ENCODE measurements at regions not wholly inside any gene's neighbourhood (a gene's known extent, or its start where the extent isn't known, plus 50 kb on each side); places are given as distances from the start of the nearest gene placed in this dataset.

DNA sequence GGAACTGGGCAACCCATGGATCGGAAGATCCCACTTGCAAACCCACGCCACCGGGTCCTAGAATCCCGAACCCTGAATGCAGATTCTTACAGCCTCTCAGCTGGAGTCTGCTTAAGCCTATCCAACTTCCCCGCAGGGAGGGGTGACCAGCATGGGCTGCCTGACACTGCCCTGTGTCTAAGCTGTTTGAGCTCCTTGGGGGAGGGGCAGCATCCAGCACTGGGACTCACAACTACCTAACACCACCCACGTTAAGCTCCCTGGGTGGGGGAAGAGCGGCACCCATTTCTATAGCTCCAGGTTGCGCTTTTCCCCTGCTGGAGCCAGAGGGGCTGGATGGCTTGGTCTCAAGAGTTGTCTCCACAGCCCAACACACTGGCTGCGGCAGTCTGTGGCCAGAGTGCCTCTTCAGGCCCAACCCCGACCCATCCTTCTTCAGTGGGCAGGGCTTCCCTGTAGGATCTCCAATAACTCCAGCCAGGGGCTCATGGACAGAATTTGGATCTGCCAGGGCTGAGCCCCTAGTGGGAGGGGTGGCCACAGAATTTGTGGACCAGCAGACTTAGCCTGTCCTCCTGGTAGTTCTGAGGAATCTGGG is 649.2 kb downstream of the TUSC7 start:
- no peak for ATAC-seq
- TF ChIP-seq, protein P1, sequence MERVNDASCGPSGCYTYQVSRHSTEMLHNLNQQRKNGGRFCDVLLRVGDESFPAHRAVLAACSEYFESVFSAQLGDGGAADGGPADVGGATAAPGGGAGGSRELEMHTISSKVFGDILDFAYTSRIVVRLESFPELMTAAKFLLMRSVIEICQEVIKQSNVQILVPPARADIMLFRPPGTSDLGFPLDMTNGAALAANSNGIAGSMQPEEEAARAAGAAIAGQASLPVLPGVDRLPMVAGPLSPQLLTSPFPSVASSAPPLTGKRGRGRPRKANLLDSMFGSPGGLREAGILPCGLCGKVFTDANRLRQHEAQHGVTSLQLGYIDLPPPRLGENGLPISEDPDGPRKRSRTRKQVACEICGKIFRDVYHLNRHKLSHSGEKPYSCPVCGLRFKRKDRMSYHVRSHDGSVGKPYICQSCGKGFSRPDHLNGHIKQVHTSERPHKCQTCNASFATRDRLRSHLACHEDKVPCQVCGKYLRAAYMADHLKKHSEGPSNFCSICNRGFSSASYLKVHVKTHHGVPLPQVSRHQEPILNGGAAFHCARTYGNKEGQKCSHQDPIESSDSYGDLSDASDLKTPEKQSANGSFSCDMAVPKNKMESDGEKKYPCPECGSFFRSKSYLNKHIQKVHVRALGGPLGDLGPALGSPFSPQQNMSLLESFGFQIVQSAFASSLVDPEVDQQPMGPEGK (CRISPR knock-in tag; IDR thresholded peaks at IDR 0.05; ENCODE audit: borderline replicate concordance), result no peak
- TF ChIP-seq ARNTL (CRISPR knock-in tag; IDR thresholded peaks at IDR 0.05; ENCODE audit: borderline replicate concordance, low read depth) (no peak), PPARA (CRISPR knock-in tag; IDR thresholded peaks at IDR 0.05; ENCODE audit: borderline replicate concordance) (no peak), RARB (CRISPR knock-in tag; IDR thresholded peaks at IDR 0.05) (no peak), SNAI2 (CRISPR knock-in tag; IDR thresholded peaks at IDR 0.05) (no peak), GLIS3 (CRISPR knock-in tag; IDR thresholded peaks at IDR 0.05) (no peak), ZC3H10 (CRISPR knock-in tag; IDR thresholded peaks at IDR 0.05) (no peak), TOX (CRISPR knock-in tag; IDR thresholded peaks at IDR 0.05; ENCODE audit: borderline replicate concordance) (no peak), ZNF70 (CRISPR knock-in tag; IDR thresholded peaks at IDR 0.05) (no peak), ZFP3 (CRISPR knock-in tag; IDR thresholded peaks at IDR 0.05) (no peak), BACH2 (CRISPR knock-in tag; IDR thresholded peaks at IDR 0.05; ENCODE audit: borderline replicate concordance) (no peak), ZNF8 (CRISPR knock-in tag; IDR thresholded peaks at IDR 0.05) (no peak)
- TF ChIP-seq, protein P2, sequence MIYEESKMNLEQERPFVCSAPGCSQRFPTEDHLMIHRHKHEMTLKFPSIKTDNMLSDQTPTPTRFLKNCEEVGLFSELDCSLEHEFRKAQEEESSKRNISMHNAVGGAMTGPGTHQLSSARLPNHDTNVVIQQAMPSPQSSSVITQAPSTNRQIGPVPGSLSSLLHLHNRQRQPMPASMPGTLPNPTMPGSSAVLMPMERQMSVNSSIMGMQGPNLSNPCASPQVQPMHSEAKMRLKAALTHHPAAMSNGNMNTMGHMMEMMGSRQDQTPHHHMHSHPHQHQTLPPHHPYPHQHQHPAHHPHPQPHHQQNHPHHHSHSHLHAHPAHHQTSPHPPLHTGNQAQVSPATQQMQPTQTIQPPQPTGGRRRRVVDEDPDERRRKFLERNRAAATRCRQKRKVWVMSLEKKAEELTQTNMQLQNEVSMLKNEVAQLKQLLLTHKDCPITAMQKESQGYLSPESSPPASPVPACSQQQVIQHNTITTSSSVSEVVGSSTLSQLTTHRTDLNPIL (CRISPR knock-in tag; IDR thresholded peaks at IDR 0.05; ENCODE audit: low read depth), result no peak
- TF ChIP-seq, protein P3, sequence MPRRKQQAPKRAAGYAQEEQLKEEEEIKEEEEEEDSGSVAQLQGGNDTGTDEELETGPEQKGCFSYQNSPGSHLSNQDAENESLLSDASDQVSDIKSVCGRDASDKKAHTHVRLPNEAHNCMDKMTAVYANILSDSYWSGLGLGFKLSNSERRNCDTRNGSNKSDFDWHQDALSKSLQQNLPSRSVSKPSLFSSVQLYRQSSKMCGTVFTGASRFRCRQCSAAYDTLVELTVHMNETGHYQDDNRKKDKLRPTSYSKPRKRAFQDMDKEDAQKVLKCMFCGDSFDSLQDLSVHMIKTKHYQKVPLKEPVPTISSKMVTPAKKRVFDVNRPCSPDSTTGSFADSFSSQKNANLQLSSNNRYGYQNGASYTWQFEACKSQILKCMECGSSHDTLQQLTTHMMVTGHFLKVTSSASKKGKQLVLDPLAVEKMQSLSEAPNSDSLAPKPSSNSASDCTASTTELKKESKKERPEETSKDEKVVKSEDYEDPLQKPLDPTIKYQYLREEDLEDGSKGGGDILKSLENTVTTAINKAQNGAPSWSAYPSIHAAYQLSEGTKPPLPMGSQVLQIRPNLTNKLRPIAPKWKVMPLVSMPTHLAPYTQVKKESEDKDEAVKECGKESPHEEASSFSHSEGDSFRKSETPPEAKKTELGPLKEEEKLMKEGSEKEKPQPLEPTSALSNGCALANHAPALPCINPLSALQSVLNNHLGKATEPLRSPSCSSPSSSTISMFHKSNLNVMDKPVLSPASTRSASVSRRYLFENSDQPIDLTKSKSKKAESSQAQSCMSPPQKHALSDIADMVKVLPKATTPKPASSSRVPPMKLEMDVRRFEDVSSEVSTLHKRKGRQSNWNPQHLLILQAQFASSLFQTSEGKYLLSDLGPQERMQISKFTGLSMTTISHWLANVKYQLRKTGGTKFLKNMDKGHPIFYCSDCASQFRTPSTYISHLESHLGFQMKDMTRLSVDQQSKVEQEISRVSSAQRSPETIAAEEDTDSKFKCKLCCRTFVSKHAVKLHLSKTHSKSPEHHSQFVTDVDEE (CRISPR knock-in tag; IDR thresholded peaks at IDR 0.05), result no peak

DNA sequence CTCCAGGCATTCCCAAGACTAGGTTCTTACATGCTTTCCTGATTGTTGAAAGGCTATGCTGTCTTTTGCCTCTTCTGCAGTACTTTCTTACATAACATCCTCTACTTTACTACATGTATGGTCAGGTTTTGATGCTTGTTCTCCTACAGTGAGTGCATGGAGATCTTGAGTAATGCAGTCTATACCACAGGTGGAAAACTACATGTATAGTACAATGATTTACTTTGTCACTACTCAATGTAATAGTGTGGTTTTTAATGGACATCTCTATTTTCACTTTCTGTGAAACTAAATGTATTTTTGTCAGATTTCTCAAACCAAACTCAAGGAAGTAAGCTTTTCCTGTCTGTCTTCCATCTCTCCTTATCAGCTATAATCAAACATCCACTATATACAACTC is 657.0 kb downstream of the TUSC7 start:
- ATAC-seq, result no peak
- no peak for TF ChIP-seq ZNF70 (CRISPR knock-in tag; IDR thresholded peaks at IDR 0.05)

DNA sequence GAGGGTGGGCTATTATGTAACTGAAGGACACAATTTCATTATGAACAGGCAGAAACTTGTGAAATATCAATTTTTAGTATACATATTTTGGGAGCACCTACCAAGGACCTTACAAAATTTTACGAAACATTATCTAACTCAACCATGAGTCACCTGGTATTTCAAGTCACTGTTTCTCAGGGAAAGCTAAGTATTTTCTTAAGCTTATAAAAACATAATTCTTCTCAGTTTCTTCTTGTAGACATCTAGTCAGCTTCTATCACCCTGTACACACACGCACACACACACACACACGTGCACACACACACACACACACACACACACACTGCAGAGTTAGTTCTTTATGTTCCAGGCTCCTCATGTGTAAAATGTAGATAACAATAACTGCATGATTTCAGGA is 658.3 kb downstream of the TUSC7 start:
- ATAC-seq, result no peak
- TF ChIP-seq, protein P2 (CRISPR knock-in tag; IDR thresholded peaks at IDR 0.05; ENCODE audit: low read depth), result no peak
- TF ChIP-seq TOX (CRISPR knock-in tag; IDR thresholded peaks at IDR 0.05; ENCODE audit: borderline replicate concordance) (no peak), ISL1 (CRISPR knock-in tag; IDR thresholded peaks at IDR 0.05) (no peak), ZFP3 (CRISPR knock-in tag; IDR thresholded peaks at IDR 0.05) (no peak), ESRRG (CRISPR knock-in tag; IDR thresholded peaks at IDR 0.05) (no peak), ZFP30 (CRISPR knock-in tag; IDR thresholded peaks at IDR 0.05) (no peak), ARNTL (CRISPR knock-in tag; IDR thresholded peaks at IDR 0.05; ENCODE audit: borderline replicate concordance, low read depth) (no peak), ZNF565 (CRISPR knock-in tag; conservative IDR thresholded peaks at IDR 0.05; ENCODE audit: low read depth) (no peak), CSDC2 (CRISPR knock-in tag; IDR thresholded peaks at IDR 0.05) (no peak), SNAI2 (CRISPR knock-in tag; IDR thresholded peaks at IDR 0.05) (no peak), BACH2 (CRISPR knock-in tag; IDR thresholded peaks at IDR 0.05; ENCODE audit: borderline replicate concordance) (no peak), OSR1 (CRISPR knock-in tag; IDR thresholded peaks at IDR 0.05) (no peak)
- TF ChIP-seq, protein P3 (CRISPR knock-in tag; IDR thresholded peaks at IDR 0.05), result no peak
- TF ChIP-seq, protein P4, sequence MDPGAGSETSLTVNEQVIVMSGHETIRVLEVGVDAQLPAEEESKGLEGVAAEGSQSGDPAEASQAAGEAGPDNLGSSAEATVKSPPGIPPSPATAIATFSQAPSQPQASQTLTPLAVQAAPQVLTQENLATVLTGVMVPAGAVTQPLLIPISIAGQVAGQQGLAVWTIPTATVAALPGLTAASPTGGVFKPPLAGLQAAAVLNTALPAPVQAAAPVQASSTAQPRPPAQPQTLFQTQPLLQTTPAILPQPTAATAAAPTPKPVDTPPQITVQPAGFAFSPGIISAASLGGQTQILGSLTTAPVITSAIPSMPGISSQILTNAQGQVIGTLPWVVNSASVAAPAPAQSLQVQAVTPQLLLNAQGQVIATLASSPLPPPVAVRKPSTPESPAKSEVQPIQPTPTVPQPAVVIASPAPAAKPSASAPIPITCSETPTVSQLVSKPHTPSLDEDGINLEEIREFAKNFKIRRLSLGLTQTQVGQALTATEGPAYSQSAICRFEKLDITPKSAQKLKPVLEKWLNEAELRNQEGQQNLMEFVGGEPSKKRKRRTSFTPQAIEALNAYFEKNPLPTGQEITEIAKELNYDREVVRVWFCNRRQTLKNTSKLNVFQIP (CRISPR knock-in tag; IDR thresholded peaks at IDR 0.05; ENCODE audit: borderline replicate concordance, low read depth), result no peak

Measured in SK-N-SH treated with all-trans-retinoic acid at 6 μM for 48 hours (cell line).